ENCODE measurements at regions not wholly inside any gene's neighbourhood (a gene's known extent, or its start where the extent isn't known, plus 50 kb on each side); places are given as distances from the start of the nearest gene placed in this dataset.

DNA sequence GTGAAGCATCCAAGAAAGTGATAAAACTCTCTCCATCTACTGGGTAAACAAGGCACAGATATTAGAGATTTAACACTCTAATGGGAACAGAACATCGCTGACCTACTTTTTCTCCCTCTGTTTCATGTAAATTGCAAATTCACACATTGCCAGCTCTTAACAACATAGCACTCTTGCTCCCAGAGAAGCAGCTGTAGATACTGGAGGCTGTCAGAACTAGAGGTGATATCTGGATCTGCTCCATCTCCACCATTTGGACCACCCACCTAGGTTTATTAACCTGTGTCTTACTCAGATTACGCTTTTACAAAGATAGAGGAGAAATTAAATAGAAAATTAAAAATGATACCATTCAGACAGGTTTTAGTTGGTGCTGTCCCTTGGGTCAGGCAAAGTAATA lies 289.1 kb upstream of the CRBN start:
- H3K36me3 ChIP-seq (replicated peaks in 1 of 2; ENCODE audit: control insufficient read depth in 1 of 2, insufficient read depth in 2 of 2, low read length in 2 of 2) = no peaks in the 10 kb centered on the region
- Mint-ChIP-seq H3K27ac (no peak overlapping the region), H3K4me3 (no peak overlapping the region), H3K36me3 (no peaks in the 10 kb centered on the region), H3K4me1 (no peaks in the 10 kb centered on the region), H3K27me3 (ENCODE audit: low read depth in 3 of 3) (no peaks in the 10 kb centered on the region), H3K9me3 (peaks cover 0 to 3% (median 0%) of the 10 kb centered on the region in 7 donors)
- H2AFZ ChIP-seq (ENCODE audit: insufficient read depth, low read depth, low read length, poor library complexity, severe bottlenecking) = no peak overlapping the region
- no peaks in the 10 kb centered on the region for H4K20me1 ChIP-seq (ENCODE audit: insufficient read depth, low read length)
- H3K27me3 ChIP-seq (ENCODE audit: control insufficient read depth in 2 of 2, insufficient read depth in 2 of 2, low read length in 2 of 2) = no peaks in the 10 kb centered on the region
- no peak overlapping the region for H3K4me2 ChIP-seq (replicated peaks; ENCODE audit: extremely low read depth, low read length, poor library complexity, severe bottlenecking)
- no peaks in the 10 kb centered on the region for H3K4me1 ChIP-seq (ENCODE audit: control insufficient read depth in 1 of 2, insufficient read depth in 2 of 2, low read length in 2 of 2)
- TF ChIP-seq, protein P1, sequence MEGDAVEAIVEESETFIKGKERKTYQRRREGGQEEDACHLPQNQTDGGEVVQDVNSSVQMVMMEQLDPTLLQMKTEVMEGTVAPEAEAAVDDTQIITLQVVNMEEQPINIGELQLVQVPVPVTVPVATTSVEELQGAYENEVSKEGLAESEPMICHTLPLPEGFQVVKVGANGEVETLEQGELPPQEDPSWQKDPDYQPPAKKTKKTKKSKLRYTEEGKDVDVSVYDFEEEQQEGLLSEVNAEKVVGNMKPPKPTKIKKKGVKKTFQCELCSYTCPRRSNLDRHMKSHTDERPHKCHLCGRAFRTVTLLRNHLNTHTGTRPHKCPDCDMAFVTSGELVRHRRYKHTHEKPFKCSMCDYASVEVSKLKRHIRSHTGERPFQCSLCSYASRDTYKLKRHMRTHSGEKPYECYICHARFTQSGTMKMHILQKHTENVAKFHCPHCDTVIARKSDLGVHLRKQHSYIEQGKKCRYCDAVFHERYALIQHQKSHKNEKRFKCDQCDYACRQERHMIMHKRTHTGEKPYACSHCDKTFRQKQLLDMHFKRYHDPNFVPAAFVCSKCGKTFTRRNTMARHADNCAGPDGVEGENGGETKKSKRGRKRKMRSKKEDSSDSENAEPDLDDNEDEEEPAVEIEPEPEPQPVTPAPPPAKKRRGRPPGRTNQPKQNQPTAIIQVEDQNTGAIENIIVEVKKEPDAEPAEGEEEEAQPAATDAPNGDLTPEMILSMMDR (IDR thresholded peaks at IDR 0.05) = no peak
- no peak overlapping the region for H3K9ac ChIP-seq (ENCODE audit: insufficient read depth, low read length, poor library complexity, severe bottlenecking)
- no peaks in the 10 kb centered on the region for H3K9me3 ChIP-seq (replicated peaks in 1 of 2; ENCODE audit: control insufficient read depth in 1 of 2, insufficient read depth in 1 of 2, low read length in 2 of 2)
- intact Hi-C loops (cut with micrococcal nuclease) = no loop called here
- no peak overlapping the region for H3K27ac ChIP-seq (ENCODE audit: low read depth in 1 of 2, low read length in 2 of 2)
- WGBS (ENCODE audit: insufficient coverage) = no CpG with 5 or more reads among the region's 2 CpGs
- H3K79me2 ChIP-seq (ENCODE audit: insufficient read depth, low read length) = no peaks in the 10 kb centered on the region
- DNase-seq = no peak
- no peak overlapping the region for H3K4me3 ChIP-seq (replicated peaks in 1 of 3; ENCODE audit: low read depth in 2 of 3, low read length in 3 of 3)

DNA sequence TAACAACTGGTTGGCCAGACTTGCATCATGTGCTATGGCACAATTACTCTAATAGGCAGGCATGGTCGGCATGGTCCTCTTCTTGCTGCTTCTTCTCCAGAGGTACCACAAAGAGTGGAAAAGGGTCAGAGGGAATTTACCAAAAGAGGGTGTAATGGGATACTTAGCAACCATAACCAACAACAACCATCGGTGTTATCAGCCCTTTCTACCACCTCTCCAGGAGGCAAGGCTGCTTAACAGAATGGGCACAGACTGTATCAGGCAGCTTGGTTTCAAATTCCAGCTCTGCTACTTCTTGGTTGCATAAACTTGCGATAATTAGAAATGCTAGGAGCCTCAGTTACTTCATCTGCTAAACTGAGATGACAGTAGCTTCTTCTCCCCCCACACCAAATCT lies 284.6 kb upstream of the CRBN start:
- Mint-ChIP-seq H3K36me3 (no peaks in the 10 kb centered on the region), H3K9me3 (peaks cover 0 to 6% (median 1%) of the 10 kb centered on the region in 7 donors), H3K4me1 (no peaks in the 10 kb centered on the region), H3K27me3 (ENCODE audit: low read depth in 3 of 3) (no peaks in the 10 kb centered on the region), H3K4me3 (no peak overlapping the region), H3K27ac (no peak overlapping the region)
- no peaks in the 10 kb centered on the region for H3K27me3 ChIP-seq (ENCODE audit: control insufficient read depth in 2 of 2, insufficient read depth in 2 of 2, low read length in 2 of 2)
- 100% methylated on average over 1 of the region's 3 CpGs for WGBS (ENCODE audit: insufficient coverage)
- no peak overlapping the region for H3K27ac ChIP-seq (ENCODE audit: low read depth in 1 of 2, low read length in 2 of 2)
- no peak for DNase-seq
- no peak overlapping the region for H2AFZ ChIP-seq (ENCODE audit: insufficient read depth, low read depth, low read length, poor library complexity, severe bottlenecking)
- no peaks in the 10 kb centered on the region for H3K36me3 ChIP-seq (replicated peaks in 1 of 2; ENCODE audit: control insufficient read depth in 1 of 2, insufficient read depth in 2 of 2, low read length in 2 of 2)
- no peaks in the 10 kb centered on the region for H4K20me1 ChIP-seq (ENCODE audit: insufficient read depth, low read length)
- H3K79me2 ChIP-seq (ENCODE audit: insufficient read depth, low read length) = no peaks in the 10 kb centered on the region
- H3K9me3 ChIP-seq (replicated peaks in 1 of 2; ENCODE audit: control insufficient read depth in 1 of 2, insufficient read depth in 1 of 2, low read length in 2 of 2) = no peaks in the 10 kb centered on the region
- H3K4me2 ChIP-seq (replicated peaks; ENCODE audit: extremely low read depth, low read length, poor library complexity, severe bottlenecking) = no peak overlapping the region
- H3K9ac ChIP-seq (ENCODE audit: insufficient read depth, low read length, poor library complexity, severe bottlenecking) = no peak overlapping the region
- TF ChIP-seq, protein P1 (IDR thresholded peaks at IDR 0.05) = no peak
- H3K4me1 ChIP-seq (ENCODE audit: control insufficient read depth in 1 of 2, insufficient read depth in 2 of 2, low read length in 2 of 2) = no peaks in the 10 kb centered on the region
- H3K4me3 ChIP-seq (replicated peaks in 1 of 3; ENCODE audit: low read depth in 2 of 3, low read length in 3 of 3) = no peak overlapping the region
- intact Hi-C loops (cut with micrococcal nuclease) = no loop called here
